ENCODE measurements at regions not wholly inside any gene's neighbourhood (a gene's known extent, or its start where the extent isn't known, plus 50 kb on each side); places are given as distances from the start of the nearest gene placed in this dataset.
A peak's percentile ranks its signal among the peaks of the same experiment; 100 is the strongest.

DNA sequence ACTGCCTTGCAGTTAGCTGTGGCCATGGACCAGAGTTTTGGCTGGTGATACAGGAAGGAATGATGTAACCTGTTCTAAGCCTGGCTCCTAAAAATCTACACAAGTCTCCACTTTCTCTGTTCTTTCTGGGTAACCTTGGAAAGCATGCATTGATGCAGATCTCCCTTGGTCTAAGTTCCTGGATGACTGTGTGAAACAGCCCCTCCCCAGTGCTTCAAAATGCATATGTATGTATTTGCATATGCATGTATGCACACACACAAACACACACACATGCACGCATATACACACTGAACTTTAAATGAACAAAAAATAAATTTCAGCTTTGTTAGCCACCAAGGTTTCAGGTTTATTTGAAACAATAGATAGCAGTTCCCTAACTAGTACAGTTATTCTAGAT, 296.1 kb downstream of the OSR1 start:
- no peaks in the 10 kb centered on the region for H3K27me3 ChIP-seq (ENCODE audit: low read depth)
- no peak for DNase-seq
- intact Hi-C loops (cut with DNase I): no loop called here
- no peaks in the 10 kb centered on the region for H3K36me3 ChIP-seq
- no peak for ATAC-seq
- no peak overlapping the region for H3K27ac ChIP-seq
- TF ChIP-seq, protein P1, sequence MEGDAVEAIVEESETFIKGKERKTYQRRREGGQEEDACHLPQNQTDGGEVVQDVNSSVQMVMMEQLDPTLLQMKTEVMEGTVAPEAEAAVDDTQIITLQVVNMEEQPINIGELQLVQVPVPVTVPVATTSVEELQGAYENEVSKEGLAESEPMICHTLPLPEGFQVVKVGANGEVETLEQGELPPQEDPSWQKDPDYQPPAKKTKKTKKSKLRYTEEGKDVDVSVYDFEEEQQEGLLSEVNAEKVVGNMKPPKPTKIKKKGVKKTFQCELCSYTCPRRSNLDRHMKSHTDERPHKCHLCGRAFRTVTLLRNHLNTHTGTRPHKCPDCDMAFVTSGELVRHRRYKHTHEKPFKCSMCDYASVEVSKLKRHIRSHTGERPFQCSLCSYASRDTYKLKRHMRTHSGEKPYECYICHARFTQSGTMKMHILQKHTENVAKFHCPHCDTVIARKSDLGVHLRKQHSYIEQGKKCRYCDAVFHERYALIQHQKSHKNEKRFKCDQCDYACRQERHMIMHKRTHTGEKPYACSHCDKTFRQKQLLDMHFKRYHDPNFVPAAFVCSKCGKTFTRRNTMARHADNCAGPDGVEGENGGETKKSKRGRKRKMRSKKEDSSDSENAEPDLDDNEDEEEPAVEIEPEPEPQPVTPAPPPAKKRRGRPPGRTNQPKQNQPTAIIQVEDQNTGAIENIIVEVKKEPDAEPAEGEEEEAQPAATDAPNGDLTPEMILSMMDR (IDR thresholded peaks at IDR 0.05): no peak
- H3K4me1 ChIP-seq: no peaks in the 10 kb centered on the region
- no peak overlapping the region for H3K4me3 ChIP-seq
- no peaks in the 10 kb centered on the region for H3K9me3 ChIP-seq

- Histone ChIP-seq H3K36me3 (no peaks in the 10 kb centered on the region), H3K27me3 (ENCODE audit: low read depth) (no peaks in the 10 kb centered on the region), H3K4me1 (no peaks in the 10 kb centered on the region), H3K4me3 (no peak overlapping the region), H3K9me3 (no peaks in the 10 kb centered on the region), H3K27ac (no peak overlapping the region)
- TF ChIP-seq, protein P1 (IDR thresholded peaks at IDR 0.05): no peak
- intact Hi-C loops (cut with DNase I): no loop called here
- DNase-seq (no peak), ATAC-seq (peak; percentile 54 to 87)
Measured at GRCh38 chr2:19059076-19059475, 299.3 kb downstream of the OSR1 start.

DNA sequence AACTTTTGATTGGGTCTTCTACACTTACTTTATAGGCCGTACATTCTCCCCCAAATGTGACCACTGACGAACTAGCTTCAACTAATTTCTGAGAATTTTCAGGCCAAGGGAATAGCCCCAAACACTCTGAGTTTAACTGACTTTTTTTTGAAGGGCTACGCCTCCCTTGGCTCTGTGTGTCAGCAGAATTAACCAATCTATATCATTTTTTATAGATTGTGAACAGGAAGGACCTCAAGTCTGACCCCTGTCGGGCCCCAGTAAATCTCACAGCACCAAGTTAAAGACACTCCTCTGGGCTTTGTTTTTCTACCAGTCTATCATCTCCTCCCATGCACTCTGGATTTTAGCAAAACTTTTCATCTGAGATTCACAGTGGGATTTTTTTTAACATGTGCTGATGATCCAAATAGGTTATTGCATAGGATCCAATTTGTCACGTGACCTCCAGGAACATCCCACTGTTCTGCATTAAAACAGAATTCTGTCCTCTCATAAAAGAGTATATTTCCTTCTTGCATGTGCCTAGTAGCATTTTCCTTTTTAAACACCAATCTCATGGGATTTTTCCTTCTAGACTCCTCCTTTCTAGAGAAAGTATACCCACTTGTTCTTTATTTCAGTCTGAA, 307.1 kb downstream of the OSR1 start:
- TF ChIP-seq, protein P1 (IDR thresholded peaks at IDR 0.05): no peak
- no peak overlapping the region for H3K27ac ChIP-seq
- H3K4me1 ChIP-seq: no peaks in the 10 kb centered on the region
- intact Hi-C loops (cut with DNase I): no loop called here
- no peaks in the 10 kb centered on the region for H3K9me3 ChIP-seq
- H3K36me3 ChIP-seq: no peaks in the 10 kb centered on the region
- ATAC-seq (no peak), DNase-seq (no peak)
- no peak overlapping the region for H3K4me3 ChIP-seq
- no peaks in the 10 kb centered on the region for H3K27me3 ChIP-seq (ENCODE audit: low read depth)

DNA sequence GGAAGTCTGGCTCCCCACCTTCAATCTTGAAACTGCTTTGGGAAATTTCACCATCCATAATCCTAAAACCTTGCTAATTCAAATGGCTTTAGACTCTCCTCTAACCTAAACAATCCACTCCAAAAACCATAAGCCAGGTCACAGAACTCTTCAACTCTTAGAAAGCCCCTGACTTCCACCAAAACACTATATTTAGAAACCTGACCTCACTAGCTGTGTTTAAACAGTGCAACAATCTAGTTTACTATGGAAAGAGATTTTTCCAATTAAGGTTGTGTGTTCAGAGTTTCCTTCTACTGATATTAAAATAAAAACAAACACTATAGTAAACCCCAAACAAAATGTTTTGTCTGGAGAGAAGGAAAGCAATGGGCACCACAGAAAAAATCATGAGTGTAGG, 308.1 kb downstream of the OSR1 start:
- Histone ChIP-seq H3K27me3 (ENCODE audit: low read depth) (no peaks in the 10 kb centered on the region), H3K4me1 (peaks cover 1% of the 10 kb centered on the region), H3K4me3 (no peak overlapping the region), H3K9me3 (no peaks in the 10 kb centered on the region), H3K36me3 (no peaks in the 10 kb centered on the region), H3K27ac (no peak overlapping the region)
- ATAC-seq (no peak), DNase-seq (no peak)
- TF ChIP-seq, protein P1 (IDR thresholded peaks at IDR 0.05): no peak
- intact Hi-C loops (cut with DNase I): no loop called here

DNA sequence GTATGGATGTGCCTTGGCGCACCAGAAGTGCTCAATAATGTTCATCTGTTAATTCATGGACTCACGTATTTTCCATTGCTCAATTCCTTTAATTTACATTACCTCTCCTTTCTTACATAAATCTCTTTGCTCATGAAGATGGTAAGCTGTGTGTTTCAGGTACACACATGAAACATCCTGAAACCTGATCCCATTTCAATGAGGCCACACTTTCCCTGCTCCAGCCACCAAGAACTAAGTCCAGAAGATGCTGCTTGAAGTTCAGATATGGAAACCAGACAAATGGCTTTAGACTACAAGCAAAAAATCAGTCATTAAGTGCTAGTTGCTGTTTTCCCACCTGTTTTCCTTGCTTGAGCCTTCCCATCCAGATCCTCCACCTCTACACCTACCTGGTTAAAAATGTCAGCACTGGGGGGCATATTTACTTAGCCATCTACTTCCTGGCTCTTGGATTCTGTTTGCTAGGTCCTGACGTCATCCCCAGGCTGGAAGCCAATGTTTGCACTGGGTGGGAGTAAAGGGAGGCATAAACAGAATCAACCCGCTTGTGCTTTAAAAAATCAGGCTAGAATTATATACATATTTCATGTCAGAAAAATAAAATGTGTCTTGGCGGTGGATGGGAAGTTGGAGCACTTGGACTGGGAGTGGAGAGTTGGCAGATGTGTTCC, 309.7 kb downstream of the OSR1 start:
- ATAC-seq: peak; percentile 91 to 93
- Histone ChIP-seq H3K9me3 (no peaks in the 10 kb centered on the region), H3K4me3 (no peak overlapping the region), H3K4me1 (peaks cover 14% of the 10 kb centered on the region), H3K27me3 (ENCODE audit: low read depth) (no peaks in the 10 kb centered on the region), H3K36me3 (no peaks in the 10 kb centered on the region), H3K27ac (peak overlapping the region; percentile 28)
- TF ChIP-seq, protein P1 (IDR thresholded peaks at IDR 0.05): no peak
- DNase-seq: peak; percentile 79
- intact Hi-C loops (cut with DNase I): no loop called here

All from lower lobe of right lung (tissue), 2 donors.